ENCODE measurements at regions not wholly inside any gene's neighbourhood (a gene's known extent, or its start where the extent isn't known, plus 50 kb on each side); places are given as distances from the start of the nearest gene placed in this dataset.
"Not testable (repeated sequence)": the region's sequence is repeated elsewhere in the genome, so short reads cannot be mapped to it uniquely, and the experiment has no call there.

- H3K27ac ChIP-seq: no peak overlapping the region
- TF ChIP-seq CTCF (IDR thresholded peaks at IDR 0.05) (no peak), ZFX (IDR thresholded peaks at IDR 0.05; ENCODE audit: borderline replicate concordance) (no peak)
Measured at GRCh38 chr5:113692466-113692865, 179.0 kb downstream of the YTHDC2 start.

- no peak overlapping the region for H3K27ac ChIP-seq
- TF ChIP-seq ZFX (IDR thresholded peaks at IDR 0.05; ENCODE audit: borderline replicate concordance): no peak
- no peak for TF ChIP-seq CTCF (IDR thresholded peaks at IDR 0.05)
Measured at GRCh38 chr5:113692891-113693457, 179.5 kb downstream of the YTHDC2 start.

DNA sequence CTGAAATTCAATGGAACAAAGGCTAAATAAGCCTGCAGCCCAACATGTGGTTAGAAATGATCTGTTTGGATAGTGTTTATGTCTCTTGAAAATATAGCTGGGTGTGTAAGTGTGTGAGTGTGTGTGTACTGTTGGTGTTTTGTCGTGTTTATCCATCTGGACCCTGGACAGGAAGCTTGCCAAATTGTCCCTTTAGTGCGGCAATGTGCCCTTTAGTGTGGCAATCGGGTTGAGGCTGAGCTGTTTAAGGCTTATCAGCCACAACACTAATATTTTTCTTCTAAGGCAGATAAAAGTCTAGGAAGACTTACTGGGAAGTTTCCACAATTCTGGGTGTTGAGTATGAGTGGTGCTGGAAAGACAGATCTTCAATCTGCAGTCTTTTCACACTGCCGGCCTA, 180.2 kb downstream of the YTHDC2 start:
- TF ChIP-seq ZFX (IDR thresholded peaks at IDR 0.05; ENCODE audit: borderline replicate concordance) (no peak), CTCF (IDR thresholded peaks at IDR 0.05) (no peak)
- no peak overlapping the region for H3K27ac ChIP-seq

- no peak for TF ChIP-seq ZFX (IDR thresholded peaks at IDR 0.05; ENCODE audit: borderline replicate concordance)
- TF ChIP-seq CTCF (IDR thresholded peaks at IDR 0.05): no peak
- no peak overlapping the region for H3K27ac ChIP-seq
Measured at GRCh38 chr5:113694576-113694975, 181.1 kb downstream of the YTHDC2 start.

- no peak for TF ChIP-seq ZFX (IDR thresholded peaks at IDR 0.05; ENCODE audit: borderline replicate concordance)
- no peak for TF ChIP-seq CTCF (IDR thresholded peaks at IDR 0.05)
- no peak overlapping the region for H3K27ac ChIP-seq
Measured at GRCh38 chr5:113703266-113703665, 189.8 kb downstream of the YTHDC2 start.

DNA sequence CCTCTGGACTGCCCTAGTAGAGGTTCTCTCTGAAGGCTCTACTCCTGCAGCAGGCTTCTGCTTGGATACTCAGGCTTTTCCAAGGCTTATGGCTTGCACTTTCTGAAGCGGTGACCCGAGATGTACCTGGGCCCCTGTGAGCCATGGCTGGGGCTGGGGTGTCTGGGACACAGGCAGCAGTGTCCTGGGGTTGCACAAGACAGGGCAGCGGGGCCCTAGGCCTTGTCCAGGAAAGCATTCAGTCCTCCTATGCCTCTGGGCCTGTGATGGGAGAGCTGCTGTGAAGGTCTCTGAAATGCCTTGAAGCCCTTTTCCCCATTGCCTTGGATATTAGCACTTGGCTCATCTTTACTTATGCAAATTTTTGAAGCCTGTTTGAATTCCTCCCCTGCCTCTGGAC, 192.2 kb downstream of the YTHDC2 start:
- no peak overlapping the region for H3K27ac ChIP-seq
- TF ChIP-seq CTCF (IDR thresholded peaks at IDR 0.05) (no peak), ZFX (IDR thresholded peaks at IDR 0.05; ENCODE audit: borderline replicate concordance) (no peak)

DNA sequence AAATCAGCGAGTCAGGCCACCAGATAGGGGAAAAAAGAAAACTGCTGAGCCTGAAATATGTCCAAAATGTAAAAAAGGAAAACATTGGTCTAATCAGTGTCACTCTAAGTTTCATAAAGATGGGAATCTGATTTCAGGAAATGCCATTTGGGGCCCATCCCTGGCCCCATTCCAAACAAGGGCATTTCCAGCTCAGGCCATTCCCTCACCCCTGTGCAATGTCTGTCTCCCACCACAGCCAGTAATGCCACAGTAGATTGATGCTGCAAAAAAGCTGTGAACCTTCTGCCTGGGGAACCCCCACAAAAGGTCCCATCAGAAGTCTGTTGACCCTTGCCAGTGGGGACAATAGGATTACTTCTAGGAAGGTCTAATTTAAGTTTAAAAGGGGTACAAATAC, 199.6 kb downstream of the YTHDC2 start:
- no peak overlapping the region for H3K27ac ChIP-seq
- TF ChIP-seq CTCF (IDR thresholded peaks at IDR 0.05): no peak
- TF ChIP-seq ZFX (IDR thresholded peaks at IDR 0.05; ENCODE audit: borderline replicate concordance): no peak

DNA sequence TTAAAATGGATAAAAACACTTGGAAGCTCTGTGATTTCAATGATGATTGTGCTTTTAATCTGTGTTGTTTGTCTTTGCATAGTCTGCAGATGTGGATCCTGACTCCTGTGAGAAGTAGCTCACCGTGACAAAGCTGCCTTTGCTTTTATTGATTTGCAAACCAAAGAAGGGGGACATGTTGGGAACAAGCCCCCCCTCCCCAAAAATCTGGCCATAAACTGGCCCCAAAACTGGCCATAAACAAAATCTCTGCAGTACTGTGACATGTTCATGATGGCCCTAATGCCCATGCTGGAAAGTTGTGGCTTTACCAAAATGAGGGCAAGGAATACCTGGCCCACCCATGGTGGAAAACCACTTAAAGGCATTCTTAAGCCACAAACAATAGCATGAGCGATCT, 202.4 kb downstream of the YTHDC2 start:
- not testable (repeated sequence) for H3K27ac ChIP-seq
